ENCODE measurements at regions not wholly inside any gene's neighbourhood (a gene's known extent, or its start where the extent isn't known, plus 50 kb on each side); places are given as distances from the start of the nearest gene placed in this dataset.

GRCh38 chrX:139091878-139092277, 380.4 kb upstream of the FGF13 start:
- TF ChIP-seq EZH2 (IDR thresholded peaks at IDR 0.05; ENCODE audit: insufficient read depth, poor library complexity, severe bottlenecking) (no peak), EZH2phosphoT487 (IDR thresholded peaks at IDR 0.05; ENCODE audit: insufficient read depth, low read depth) (no peak)
